GM10266 (cell line): ENCODE measurements at regions not wholly inside any gene's neighbourhood (a gene's known extent, or its start where the extent isn't known, plus 50 kb on each side); places are given as distances from the start of the nearest gene placed in this dataset.

Experiments
- DNase-seq: peaks from one replicate; pipeline ENCODE4 v3.0.0; 2012; ENCODE audit errors: extremely low spot score
- CTCF ChIP-seq: IDR thresholded peaks from 2 replicates; pipeline ENCODE4 v1.5.1; 2012; ENCODE audit warnings: mild to moderate bottlenecking, low read depth; ENCODE audit not compliant: control insufficient read depth, insufficient read depth; ENCODE audit errors: missing control alignments

GRCh38 chr5:63233911-63234310, 655.3 kb downstream of the LRRC70 start:
- no peak for DNase-seq
- no peak for TF ChIP-seq CTCF

- TF ChIP-seq CTCF: no peak
- DNase-seq: no peak
Measured at GRCh38 chr5:63233361-63233760, 654.7 kb downstream of the LRRC70 start.

GRCh38 chr5:63230754-63231153, 652.1 kb downstream of the LRRC70 start:
- no peak for DNase-seq
- TF ChIP-seq CTCF: no peak

- DNase-seq: no peak
- TF ChIP-seq CTCF: no peak
Measured at GRCh38 chr5:63228154-63228553, 649.5 kb downstream of the LRRC70 start.

GRCh38 chr5:63220244-63220643, 641.6 kb downstream of the LRRC70 start:
- TF ChIP-seq CTCF: no peak
- no peak for DNase-seq

- no peak for TF ChIP-seq CTCF
- no peak for DNase-seq
Measured at GRCh38 chr5:63217422-63217821, 638.8 kb downstream of the LRRC70 start.

GRCh38 chr5:63213256-63213655, 634.6 kb downstream of the LRRC70 start:
- DNase-seq: no peak
- TF ChIP-seq CTCF: no peak
